Mammary epithelial cell (primary cell): ENCODE measurements at regions not wholly inside any gene's neighbourhood (a gene's known extent, or its start where the extent isn't known, plus 50 kb on each side); places are given as distances from the start of the nearest gene placed in this dataset.

Source experiments
- EZH2 ChIP-seq: IDR thresholded peaks from 2 replicates; pipeline ENCODE4 v1.6.1; 2012; ENCODE audit warnings: low read length, inconsistent platforms, borderline replicate concordance
- TF ChIP-seq, protein P1 (sequence below), 2 donors: IDR thresholded peaks in 1 of 2; conservative IDR thresholded peaks in 1 of 2; 2 replicates each; pipeline ENCODE4 v1.5.1; 2011 to 2012; ENCODE audit warnings: inconsistent platforms in 2 of 2, low read length in 2 of 2, mild to moderate bottlenecking in 2 of 2, control low read depth in 1 of 2, low read depth in 1 of 2; ENCODE audit not compliant: insufficient read depth in 1 of 2; ENCODE audit errors: extremely low read depth in 1 of 2

DNA sequence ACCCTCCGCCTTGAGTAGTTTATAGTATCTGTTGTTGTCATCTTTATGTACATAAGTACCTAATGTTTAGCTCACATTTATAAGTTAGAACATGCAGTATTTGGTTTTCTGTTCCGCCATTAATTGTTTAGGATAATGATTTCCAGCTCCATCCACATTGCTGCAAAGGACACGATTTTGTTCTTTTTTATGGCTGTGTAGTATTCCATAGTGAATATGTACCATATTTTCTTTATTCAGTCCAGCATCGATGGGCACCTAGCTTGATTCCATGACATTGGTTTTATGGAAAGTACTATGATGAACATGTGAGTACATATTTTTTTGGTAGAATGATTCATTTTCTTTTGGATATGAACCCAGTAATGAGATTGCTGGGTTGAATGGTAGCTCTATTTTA, 174.4 kb upstream of the SPRY2 start:
- TF ChIP-seq, protein P1, sequence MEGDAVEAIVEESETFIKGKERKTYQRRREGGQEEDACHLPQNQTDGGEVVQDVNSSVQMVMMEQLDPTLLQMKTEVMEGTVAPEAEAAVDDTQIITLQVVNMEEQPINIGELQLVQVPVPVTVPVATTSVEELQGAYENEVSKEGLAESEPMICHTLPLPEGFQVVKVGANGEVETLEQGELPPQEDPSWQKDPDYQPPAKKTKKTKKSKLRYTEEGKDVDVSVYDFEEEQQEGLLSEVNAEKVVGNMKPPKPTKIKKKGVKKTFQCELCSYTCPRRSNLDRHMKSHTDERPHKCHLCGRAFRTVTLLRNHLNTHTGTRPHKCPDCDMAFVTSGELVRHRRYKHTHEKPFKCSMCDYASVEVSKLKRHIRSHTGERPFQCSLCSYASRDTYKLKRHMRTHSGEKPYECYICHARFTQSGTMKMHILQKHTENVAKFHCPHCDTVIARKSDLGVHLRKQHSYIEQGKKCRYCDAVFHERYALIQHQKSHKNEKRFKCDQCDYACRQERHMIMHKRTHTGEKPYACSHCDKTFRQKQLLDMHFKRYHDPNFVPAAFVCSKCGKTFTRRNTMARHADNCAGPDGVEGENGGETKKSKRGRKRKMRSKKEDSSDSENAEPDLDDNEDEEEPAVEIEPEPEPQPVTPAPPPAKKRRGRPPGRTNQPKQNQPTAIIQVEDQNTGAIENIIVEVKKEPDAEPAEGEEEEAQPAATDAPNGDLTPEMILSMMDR (conservative IDR thresholded peaks at IDR 0.05 in 1 of 2, IDR thresholded peaks at IDR 0.05 in 1 of 2; ENCODE audit: extremely low read depth in 1 of 2, insufficient read depth in 1 of 2, low read depth in 1 of 2, low read length in 2 of 2): no peak
- TF ChIP-seq EZH2: no peak
